Fibroblast of villous mesenchyme (primary cell): ENCODE measurements at regions not wholly inside any gene's neighbourhood (a gene's known extent, or its start where the extent isn't known, plus 50 kb on each side); places are given as distances from the start of the nearest gene placed in this dataset.

ENCODE experiments used
- DNase-seq: peaks from one replicate; pipeline ENCODE4 v3.0.0-alpha.2; 2010; ENCODE audit warnings: low read depth
- H3K4me3 ChIP-seq: 2 replicates; pipeline ENCODE4 v1.5.1; 2011; ENCODE audit warnings: low read depth, mild to moderate bottlenecking, low read length
- TF ChIP-seq, protein P1 (sequence below): IDR thresholded peaks from 2 replicates; pipeline ENCODE4 v1.5.1; 2012; ENCODE audit warnings: low read depth, mild to moderate bottlenecking, low read length; ENCODE audit not compliant: insufficient read depth

DNA sequence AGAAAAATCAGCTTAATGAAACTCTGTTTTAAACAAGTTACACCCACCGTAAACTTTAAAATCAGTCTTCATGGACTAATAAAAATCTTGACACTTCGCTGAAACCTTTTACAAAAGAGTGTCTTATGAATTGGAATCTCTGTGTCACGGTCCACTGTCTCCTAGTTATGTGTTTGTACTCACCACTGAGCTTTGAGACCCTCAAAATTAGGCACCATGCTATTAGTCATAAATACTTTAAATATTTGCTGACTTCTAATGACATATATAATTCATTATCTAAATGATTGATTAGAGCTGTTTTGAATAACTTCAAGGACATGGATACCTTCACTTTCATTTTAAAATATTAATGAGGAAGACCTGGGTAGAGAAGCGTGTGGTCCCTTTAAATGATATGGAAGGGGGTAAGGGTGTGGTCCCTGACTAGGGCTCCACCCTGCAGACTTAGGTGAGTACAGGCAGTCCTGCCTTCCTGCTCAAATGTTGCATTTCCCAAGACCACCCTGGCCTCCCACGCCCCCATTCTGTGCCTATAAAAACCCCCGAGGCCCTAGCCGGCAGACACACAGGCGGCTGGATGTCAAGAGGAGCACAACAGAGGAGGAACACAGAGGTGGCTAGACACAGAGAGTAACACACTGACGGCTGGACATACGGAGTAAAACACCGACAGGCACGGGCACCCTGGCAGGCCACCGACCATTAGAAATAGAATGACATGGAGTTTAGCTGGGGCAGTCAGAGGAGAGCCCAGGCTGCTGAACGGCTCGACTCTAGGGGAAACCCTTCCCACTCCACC is 179.0 kb upstream of the CDH9 start:
- TF ChIP-seq, protein P1, sequence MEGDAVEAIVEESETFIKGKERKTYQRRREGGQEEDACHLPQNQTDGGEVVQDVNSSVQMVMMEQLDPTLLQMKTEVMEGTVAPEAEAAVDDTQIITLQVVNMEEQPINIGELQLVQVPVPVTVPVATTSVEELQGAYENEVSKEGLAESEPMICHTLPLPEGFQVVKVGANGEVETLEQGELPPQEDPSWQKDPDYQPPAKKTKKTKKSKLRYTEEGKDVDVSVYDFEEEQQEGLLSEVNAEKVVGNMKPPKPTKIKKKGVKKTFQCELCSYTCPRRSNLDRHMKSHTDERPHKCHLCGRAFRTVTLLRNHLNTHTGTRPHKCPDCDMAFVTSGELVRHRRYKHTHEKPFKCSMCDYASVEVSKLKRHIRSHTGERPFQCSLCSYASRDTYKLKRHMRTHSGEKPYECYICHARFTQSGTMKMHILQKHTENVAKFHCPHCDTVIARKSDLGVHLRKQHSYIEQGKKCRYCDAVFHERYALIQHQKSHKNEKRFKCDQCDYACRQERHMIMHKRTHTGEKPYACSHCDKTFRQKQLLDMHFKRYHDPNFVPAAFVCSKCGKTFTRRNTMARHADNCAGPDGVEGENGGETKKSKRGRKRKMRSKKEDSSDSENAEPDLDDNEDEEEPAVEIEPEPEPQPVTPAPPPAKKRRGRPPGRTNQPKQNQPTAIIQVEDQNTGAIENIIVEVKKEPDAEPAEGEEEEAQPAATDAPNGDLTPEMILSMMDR: no peak
- H3K4me3 ChIP-seq: no peak overlapping the region
- no peak for DNase-seq

- TF ChIP-seq, protein P1: no peak
- H3K4me3 ChIP-seq: no peak overlapping the region
- DNase-seq: no peak
Measured at GRCh38 chr5:27216367-27216950, 178.1 kb upstream of the CDH9 start.

GRCh38 chr5:27208051-27208450 is 169.7 kb upstream of the CDH9 start:
- TF ChIP-seq, protein P1: no peak
- H3K4me3 ChIP-seq: no peak overlapping the region
- no peak for DNase-seq

DNA sequence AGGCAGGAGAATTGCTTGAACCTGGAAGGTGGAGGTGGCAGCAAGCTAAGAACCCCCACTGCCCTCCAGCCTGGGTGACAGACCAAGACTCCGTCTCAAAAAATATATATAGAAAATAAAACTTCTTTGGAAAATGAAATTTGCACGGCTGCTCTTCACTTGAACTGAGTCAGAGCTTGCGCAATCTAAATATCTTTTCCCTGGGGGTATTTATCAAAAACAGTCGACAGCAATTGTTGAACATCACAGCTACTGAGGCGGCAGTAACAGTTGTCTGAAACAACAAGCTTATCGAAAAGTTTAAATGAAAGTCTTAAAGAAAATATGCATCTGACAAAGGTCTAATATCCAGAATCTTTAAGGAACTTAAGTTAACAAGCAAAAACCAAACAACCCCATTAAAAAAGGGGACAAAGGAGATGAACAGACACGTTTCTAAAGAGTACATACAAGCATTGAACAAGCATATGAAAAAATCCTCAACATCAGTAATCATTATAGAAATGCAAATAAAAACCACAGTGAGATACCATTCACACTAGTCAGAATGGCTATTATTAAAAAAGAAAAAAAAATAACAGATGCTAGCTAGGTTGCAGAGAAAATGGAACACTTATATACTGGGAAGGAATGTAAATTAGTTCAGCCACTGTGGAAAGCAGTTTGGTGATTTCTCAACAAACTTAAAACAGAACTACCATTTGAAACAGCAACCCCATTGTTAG is 153.6 kb upstream of the CDH9 start:
- H3K4me3 ChIP-seq: no peak overlapping the region
- TF ChIP-seq, protein P1: no peak
- peak; percentile 35 for DNase-seq

- no peak overlapping the region for H3K4me3 ChIP-seq
- TF ChIP-seq, protein P1: no peak
- DNase-seq: no peak
Measured at GRCh38 chr5:27172693-27173092, 134.3 kb upstream of the CDH9 start.

DNA sequence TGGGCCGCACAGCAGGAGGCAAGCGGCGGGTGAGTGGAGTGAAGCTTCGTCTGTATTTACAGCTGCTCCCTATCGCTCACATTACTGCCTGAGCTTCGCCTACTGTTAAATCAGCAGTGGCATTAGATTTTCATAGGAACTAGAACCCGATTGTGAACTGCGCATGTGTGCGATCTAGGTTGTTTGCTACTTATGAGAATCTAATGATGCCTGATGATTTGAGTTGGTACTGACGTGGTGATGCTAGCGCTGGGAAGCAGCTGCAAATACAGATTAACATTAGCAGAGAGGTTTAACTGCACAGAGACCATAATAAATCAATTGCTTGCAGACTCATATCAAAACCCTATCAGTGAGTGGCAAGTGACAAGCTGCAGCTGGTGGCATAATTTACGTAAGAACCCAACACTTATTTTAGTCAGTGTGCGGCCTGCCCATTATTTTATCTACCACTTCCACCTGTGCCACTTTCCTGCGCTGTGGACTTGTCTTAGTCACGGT is 133.4 kb upstream of the CDH9 start:
- TF ChIP-seq, protein P1: no peak
- no peak for DNase-seq

More for the DNA sequence above, 133.4 kb upstream of the CDH9 start:
- H3K4me3 ChIP-seq: no peak overlapping the region
